ENCODE measurements at regions not wholly inside any gene's neighbourhood (a gene's known extent, or its start where the extent isn't known, plus 50 kb on each side); places are given as distances from the start of the nearest gene placed in this dataset.
"Not testable (repeated sequence)": the region's sequence is repeated elsewhere in the genome, so short reads cannot be mapped to it uniquely, and the experiment has no call there.

- DNase-seq (ENCODE audit: low read depth), result no peak
Measured at GRCh38 chr4:138614398-138615142, 372.4 kb upstream of the SLC7A11 start.

- DNase-seq (ENCODE audit: low read depth), result no peak
Measured at GRCh38 chr4:138612428-138612827, 370.3 kb upstream of the SLC7A11 start.

- DNase-seq (ENCODE audit: low read depth), result no peak
Measured at GRCh38 chr4:138611721-138612120, 369.6 kb upstream of the SLC7A11 start.

- DNase-seq (ENCODE audit: low read depth), result no peak
Measured at GRCh38 chr4:138611017-138611416, 368.9 kb upstream of the SLC7A11 start.

GRCh38 chr4:138609943-138610350 lies 367.8 kb upstream of the SLC7A11 start:
- no peak for DNase-seq (ENCODE audit: low read depth)

GRCh38 chr4:138604556-138604955 lies 362.4 kb upstream of the SLC7A11 start:
- no peak for DNase-seq (ENCODE audit: low read depth)

- DNase-seq (ENCODE audit: low read depth), result no peak
Measured at GRCh38 chr4:138602664-138603063, 360.5 kb upstream of the SLC7A11 start.

GRCh38 chr4:138599965-138600364 lies 357.8 kb upstream of the SLC7A11 start:
- DNase-seq (ENCODE audit: low read depth), result no peak

- no peak for DNase-seq (ENCODE audit: low read depth)
Measured at GRCh38 chr4:138598226-138598625, 356.1 kb upstream of the SLC7A11 start.

GRCh38 chr4:138596896-138597295 lies 354.7 kb upstream of the SLC7A11 start:
- DNase-seq (ENCODE audit: low read depth), result no peak

GRCh38 chr4:138595731-138596460 lies 353.7 kb upstream of the SLC7A11 start:
- no peak for DNase-seq (ENCODE audit: low read depth)

GRCh38 chr4:138595171-138595570 lies 353.0 kb upstream of the SLC7A11 start:
- no peak for DNase-seq (ENCODE audit: low read depth)

- DNase-seq (ENCODE audit: low read depth), result no peak
Measured at GRCh38 chr4:138592796-138593195, 350.6 kb upstream of the SLC7A11 start.

GRCh38 chr4:138591808-138592207 lies 349.7 kb upstream of the SLC7A11 start:
- no peak for DNase-seq (ENCODE audit: low read depth)

GRCh38 chr4:138588501-138588900 lies 346.4 kb upstream of the SLC7A11 start:
- DNase-seq (ENCODE audit: low read depth), result no peak

- no peak for DNase-seq (ENCODE audit: low read depth)
Measured at GRCh38 chr4:138579146-138579545, 337.0 kb upstream of the SLC7A11 start.

GRCh38 chr4:138577826-138578225 lies 335.7 kb upstream of the SLC7A11 start:
- not testable (repeated sequence) for DNase-seq (ENCODE audit: low read depth)

GRCh38 chr4:138577145-138577544 lies 335.0 kb upstream of the SLC7A11 start:
- DNase-seq (ENCODE audit: low read depth), result no peak

- DNase-seq (ENCODE audit: low read depth), result no peak
Measured at GRCh38 chr4:138576684-138577083, 334.5 kb upstream of the SLC7A11 start.

- DNase-seq (ENCODE audit: low read depth), result no peak
Measured at GRCh38 chr4:138573246-138573645, 331.1 kb upstream of the SLC7A11 start.

- DNase-seq (ENCODE audit: low read depth), result no peak
Measured at GRCh38 chr4:138572007-138572406, 329.9 kb upstream of the SLC7A11 start.

- no peak for DNase-seq (ENCODE audit: low read depth)
Measured at GRCh38 chr4:138567696-138568095, 325.5 kb upstream of the SLC7A11 start.

- DNase-seq (ENCODE audit: low read depth), result no peak
Measured at GRCh38 chr4:138565576-138565975, 323.4 kb upstream of the SLC7A11 start.
